ENCODE measurements at regions not wholly inside any gene's neighbourhood (a gene's known extent, or its start where the extent isn't known, plus 50 kb on each side); places are given as distances from the start of the nearest gene placed in this dataset.

DNA sequence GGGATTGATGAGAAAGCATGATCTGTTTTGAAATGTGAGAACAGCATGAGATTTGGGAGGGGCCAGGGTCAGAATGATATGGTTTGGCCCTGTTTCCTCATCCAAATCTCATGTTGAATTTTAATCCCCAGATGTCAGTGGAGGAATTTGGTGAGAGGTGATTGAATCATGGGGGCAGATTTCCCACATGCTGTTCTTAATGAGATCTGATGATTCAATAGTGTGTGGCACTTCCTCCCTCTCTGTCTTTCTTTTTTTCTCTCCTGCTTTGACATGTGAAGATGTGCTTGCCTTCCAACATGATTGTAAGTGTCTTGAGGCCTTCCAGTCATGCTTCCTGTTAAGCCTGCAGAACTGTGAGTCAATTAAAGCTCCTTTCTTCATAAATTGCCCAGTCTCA lies 1060.3 kb upstream of the CITED2 start:
- TF ChIP-seq ZNF274 (IDR thresholded peaks at IDR 0.05; ENCODE audit: low read depth, low read length) (no peak), SUZ12 (IDR thresholded peaks at IDR 0.05; ENCODE audit: extremely low read depth, insufficient read depth, insufficient read length) (no peak)
